ENCODE measurements at regions not wholly inside any gene's neighbourhood (a gene's known extent, or its start where the extent isn't known, plus 50 kb on each side); places are given as distances from the start of the nearest gene placed in this dataset.
"Not testable (repeated sequence)": the region's sequence is repeated elsewhere in the genome, so short reads cannot be mapped to it uniquely, and the experiment has no call there.

DNA sequence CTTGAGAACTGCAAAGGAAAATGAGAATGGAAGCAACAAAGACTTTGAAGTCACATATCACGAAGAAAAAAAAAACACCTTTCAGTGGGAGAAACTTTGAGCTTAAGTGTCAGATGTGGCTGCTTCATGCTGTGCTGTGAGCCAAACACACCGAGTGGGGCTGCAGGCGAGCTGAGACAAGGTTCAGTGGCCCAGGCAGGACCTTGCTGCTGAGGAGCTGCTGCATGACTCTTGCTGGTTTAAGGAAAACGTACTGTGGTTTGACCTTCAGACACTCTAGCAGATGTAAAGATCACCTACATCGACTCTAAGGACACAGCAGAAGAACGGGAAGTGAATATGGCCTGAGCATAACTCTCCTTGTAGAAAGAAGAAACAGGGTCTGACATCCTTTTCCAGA, 118.1 kb upstream of the OR4E1 start:
- Histone ChIP-seq H3F3A (ENCODE audit: insufficient read depth) (no peaks in the 10 kb centered on the region), H3K4me2 (ENCODE audit: unreplicated experiment) (no peak overlapping the region), H3K79me2 (ENCODE audit: insufficient read depth) (no peaks in the 10 kb centered on the region), H3K4me3 (no peak overlapping the region), H4K20me1 (ENCODE audit: insufficient read depth) (no peaks in the 10 kb centered on the region), H3K36me3 (ENCODE audit: low read depth) (no peaks in the 10 kb centered on the region), H3K9me3 (ENCODE audit: low read depth) (no peaks in the 10 kb centered on the region), H3K27me3 (replicated peaks; ENCODE audit: insufficient read depth) (no peaks in the 10 kb centered on the region), H3K9me2 (ENCODE audit: insufficient read depth) (no peaks in the 10 kb centered on the region), H3K9ac (no peak overlapping the region), H3K27ac (no peak overlapping the region), H3K4me1 (ENCODE audit: insufficient read depth) (no peaks in the 10 kb centered on the region), H2AFZ (no peak overlapping the region)
- in situ Hi-C loops (cut with MboI) = no loop called here
- no peak for DNase-seq
- no peak for TF ChIP-seq EZH2 (IDR thresholded peaks at IDR 0.05; ENCODE audit: insufficient read depth, poor library complexity, severe bottlenecking)
- TF ChIP-seq EZH2phosphoT487 (IDR thresholded peaks at IDR 0.05; ENCODE audit: insufficient read depth, low read depth) = no peak
- 5 to 14% methylated on average over 6 of the region's 6 CpGs for WGBS, 2 experiments (ENCODE audit: low coverage in 1 of 2, low lambda C conversion rate in 2 of 2, missing lambda C conversion rate in 2 of 2)

GRCh38 chr14:21788687-21789086, 115.1 kb upstream of the OR4E1 start:
- H3K4me2 ChIP-seq (ENCODE audit: unreplicated experiment); H3K9me2 ChIP-seq (ENCODE audit: insufficient read depth); in situ Hi-C loops (cut with MboI); H2AFZ ChIP-seq; H3K9ac ChIP-seq; H3K36me3 ChIP-seq (ENCODE audit: low read depth); H3K27me3 ChIP-seq (replicated peaks; ENCODE audit: insufficient read depth); H3F3A ChIP-seq (ENCODE audit: insufficient read depth); H4K20me1 ChIP-seq (ENCODE audit: insufficient read depth); H3K4me1 ChIP-seq (ENCODE audit: insufficient read depth); H3K79me2 ChIP-seq (ENCODE audit: insufficient read depth); H3K4me3 ChIP-seq; H3K9me3 ChIP-seq (ENCODE audit: low read depth); H3K27ac ChIP-seq; DNase-seq: not testable (repeated sequence)
- 0 to 4% methylated on average over 1 of the region's 1 CpG for WGBS, 2 experiments (ENCODE audit: low coverage in 1 of 2, low lambda C conversion rate in 2 of 2, missing lambda C conversion rate in 2 of 2)

- not testable (repeated sequence) for H3K9ac ChIP-seq
- WGBS, 2 experiments (ENCODE audit: low coverage in 1 of 2, low lambda C conversion rate in 2 of 2, missing lambda C conversion rate in 2 of 2) = 27 to 37% methylated on average over 1 of the region's 1 CpG
These were observed 113.6 kb upstream of the OR4E1 start for GRCh38 chr14:21787242-21787641.

GRCh38 chr14:21781543-21781942, 107.9 kb upstream of the OR4E1 start:
- H3K4me1 ChIP-seq (ENCODE audit: insufficient read depth) = no peaks in the 10 kb centered on the region
- H3K79me2 ChIP-seq (ENCODE audit: insufficient read depth) = no peaks in the 10 kb centered on the region
- no peaks in the 10 kb centered on the region for H3K9me3 ChIP-seq (ENCODE audit: low read depth)
- H3K4me3 ChIP-seq = no peak overlapping the region
- no peak overlapping the region for H3K9ac ChIP-seq
- H3K27ac ChIP-seq = no peak overlapping the region
- H4K20me1 ChIP-seq (ENCODE audit: insufficient read depth) = no peaks in the 10 kb centered on the region
- H3K36me3 ChIP-seq (ENCODE audit: low read depth) = no peaks in the 10 kb centered on the region
- no peaks in the 10 kb centered on the region for H3F3A ChIP-seq (ENCODE audit: insufficient read depth)
- H3K27me3 ChIP-seq (replicated peaks; ENCODE audit: insufficient read depth) = no peaks in the 10 kb centered on the region
- no peak for DNase-seq
- 49 to 52% methylated on average over 6 of the region's 6 CpGs for WGBS, 2 experiments (ENCODE audit: low coverage in 1 of 2, low lambda C conversion rate in 2 of 2, missing lambda C conversion rate in 2 of 2)
- no peak overlapping the region for H3K4me2 ChIP-seq (ENCODE audit: unreplicated experiment)
- TF ChIP-seq EZH2phosphoT487 (IDR thresholded peaks at IDR 0.05; ENCODE audit: insufficient read depth, low read depth) = no peak
- no peak for TF ChIP-seq EZH2 (IDR thresholded peaks at IDR 0.05; ENCODE audit: insufficient read depth, poor library complexity, severe bottlenecking)
- in situ Hi-C loops (cut with MboI) = no loop called here
- no peaks in the 10 kb centered on the region for H3K9me2 ChIP-seq (ENCODE audit: insufficient read depth)
- H2AFZ ChIP-seq = no peak overlapping the region

More at GRCh38 chr14:21787242-21787641, 113.6 kb upstream of the OR4E1 start:
- H3K9me3 ChIP-seq (ENCODE audit: low read depth); H3K4me2 ChIP-seq (ENCODE audit: unreplicated experiment); H3K9me2 ChIP-seq (ENCODE audit: insufficient read depth); H3K4me3 ChIP-seq; H3K27ac ChIP-seq; H2AFZ ChIP-seq; H3K4me1 ChIP-seq (ENCODE audit: insufficient read depth); H3K36me3 ChIP-seq (ENCODE audit: low read depth); in situ Hi-C loops (cut with MboI); H3K27me3 ChIP-seq (replicated peaks; ENCODE audit: insufficient read depth); H4K20me1 ChIP-seq (ENCODE audit: insufficient read depth); H3F3A ChIP-seq (ENCODE audit: insufficient read depth); H3K79me2 ChIP-seq (ENCODE audit: insufficient read depth); DNase-seq: not testable (repeated sequence)

GRCh38 chr14:21780429-21781084, 106.9 kb upstream of the OR4E1 start:
- H3K27me3 ChIP-seq (replicated peaks; ENCODE audit: insufficient read depth) = no peaks in the 10 kb centered on the region
- no peaks in the 10 kb centered on the region for H3K36me3 ChIP-seq (ENCODE audit: low read depth)
- no peak overlapping the region for H3K9ac ChIP-seq
- H3K4me2 ChIP-seq (ENCODE audit: unreplicated experiment) = no peak overlapping the region
- DNase-seq = no peak
- H3K9me3 ChIP-seq (ENCODE audit: low read depth) = no peaks in the 10 kb centered on the region
- H3K4me1 ChIP-seq (ENCODE audit: insufficient read depth) = no peaks in the 10 kb centered on the region
- no peak overlapping the region for H3K27ac ChIP-seq
- in situ Hi-C loops (cut with MboI) = no loop called here
- H2AFZ ChIP-seq = no peak overlapping the region
- no peaks in the 10 kb centered on the region for H3K9me2 ChIP-seq (ENCODE audit: insufficient read depth)
- H4K20me1 ChIP-seq (ENCODE audit: insufficient read depth) = no peaks in the 10 kb centered on the region
- TF ChIP-seq EZH2 (IDR thresholded peaks at IDR 0.05; ENCODE audit: insufficient read depth, poor library complexity, severe bottlenecking) (no peak), EZH2phosphoT487 (IDR thresholded peaks at IDR 0.05; ENCODE audit: insufficient read depth, low read depth) (no peak)
- H3F3A ChIP-seq (ENCODE audit: insufficient read depth) = no peaks in the 10 kb centered on the region
- H3K79me2 ChIP-seq (ENCODE audit: insufficient read depth) = no peaks in the 10 kb centered on the region
- WGBS, 2 experiments (ENCODE audit: low coverage in 1 of 2, low lambda C conversion rate in 2 of 2, missing lambda C conversion rate in 2 of 2) = 47 to 49% methylated on average over 14 of the region's 14 CpGs
- H3K4me3 ChIP-seq = no peak overlapping the region

Data from GM23248 (cell line).